NB4 (cell line): ENCODE measurements at regions not wholly inside any gene's neighbourhood (a gene's known extent, or its start where the extent isn't known, plus 50 kb on each side); places are given as distances from the start of the nearest gene placed in this dataset.

Experiments used
- CTCF ChIP-seq: IDR thresholded peaks from one replicate; pipeline ENCODE4 v1.5.1; 2012; ENCODE audit warnings: low read depth, low read length
- MAX ChIP-seq: IDR thresholded peaks from 2 replicates; pipeline ENCODE4 v1.6.1; 2011; ENCODE audit warnings: low read depth, low read length
- MYC ChIP-seq: IDR thresholded peaks from 2 replicates; pipeline ENCODE4 v1.6.1; 2011; ENCODE audit warnings: low read depth, low read length
- POLR2A ChIP-seq: IDR thresholded peaks from 2 replicates; pipeline ENCODE4 v1.6.1; 2011; ENCODE audit warnings: mild to moderate bottlenecking; ENCODE audit not compliant: insufficient read length; ENCODE audit errors: extremely low read depth

- TF ChIP-seq CTCF (no peak), POLR2A (no peak), MAX (no peak), MYC (no peak)
Observed at GRCh38 chrX:28135378-28136047, 154.3 kb upstream of the DCAF8L1 start.
